ENCODE measurements at regions not wholly inside any gene's neighbourhood (a gene's known extent, or its start where the extent isn't known, plus 50 kb on each side); places are given as distances from the start of the nearest gene placed in this dataset.

- DNase-seq (ENCODE audit: low spot score) = peak; percentile 26
- Histone ChIP-seq H3K27ac (ENCODE audit: low read depth in 1 of 2, low read length in 2 of 2) (no peak overlapping the region), H3K27me3 (ENCODE audit: control insufficient read depth in 4 of 4, insufficient read depth in 4 of 4, low read length in 3 of 4) (no peaks in the 10 kb centered on the region), H3K4me3 (ENCODE audit: low read depth in 1 of 3, low read length in 3 of 3) (no peak overlapping the region), H3K4me1 (ENCODE audit: control insufficient read depth in 4 of 4, insufficient read depth in 4 of 4, low read length in 3 of 4) (no peaks in the 10 kb centered on the region), H3K9ac (ENCODE audit: low read depth in 1 of 2, low read length in 2 of 2) (no peak overlapping the region), H3K36me3 (ENCODE audit: control insufficient read depth in 4 of 4, insufficient read depth in 3 of 4, low read depth in 1 of 4, low read length in 3 of 4) (no peaks in the 10 kb centered on the region), H3K9me3 (ENCODE audit: control insufficient read depth in 4 of 4, low read length in 3 of 4) (no peaks in the 10 kb centered on the region)
- TF ChIP-seq YY1 (IDR thresholded peaks at IDR 0.05) (no peak), CTCF (IDR thresholded peaks at IDR 0.05; ENCODE audit: low read depth, low read length, missing input control) (no peak), ATF3 (IDR thresholded peaks at IDR 0.05) (no peak), FOXA2 (IDR thresholded peaks at IDR 0.05) (no peak), REST (IDR thresholded peaks at IDR 0.05) (no peak), RAD21 (IDR thresholded peaks at IDR 0.05) (no peak), GABPA (IDR thresholded peaks at IDR 0.05 in 1 of 2, conservative IDR thresholded peaks at IDR 0.05 in 1 of 2) (no peak), TAF1 (conservative IDR thresholded peaks at IDR 0.05) (no peak), NR2F2 (IDR thresholded peaks at IDR 0.05) (no peak), RXRA (IDR thresholded peaks at IDR 0.05) (no peak), SP1 (IDR thresholded peaks at IDR 0.05) (no peak), FOXA1 (IDR thresholded peaks at IDR 0.05) (no peak)
- TF ChIP-seq, protein P1, sequence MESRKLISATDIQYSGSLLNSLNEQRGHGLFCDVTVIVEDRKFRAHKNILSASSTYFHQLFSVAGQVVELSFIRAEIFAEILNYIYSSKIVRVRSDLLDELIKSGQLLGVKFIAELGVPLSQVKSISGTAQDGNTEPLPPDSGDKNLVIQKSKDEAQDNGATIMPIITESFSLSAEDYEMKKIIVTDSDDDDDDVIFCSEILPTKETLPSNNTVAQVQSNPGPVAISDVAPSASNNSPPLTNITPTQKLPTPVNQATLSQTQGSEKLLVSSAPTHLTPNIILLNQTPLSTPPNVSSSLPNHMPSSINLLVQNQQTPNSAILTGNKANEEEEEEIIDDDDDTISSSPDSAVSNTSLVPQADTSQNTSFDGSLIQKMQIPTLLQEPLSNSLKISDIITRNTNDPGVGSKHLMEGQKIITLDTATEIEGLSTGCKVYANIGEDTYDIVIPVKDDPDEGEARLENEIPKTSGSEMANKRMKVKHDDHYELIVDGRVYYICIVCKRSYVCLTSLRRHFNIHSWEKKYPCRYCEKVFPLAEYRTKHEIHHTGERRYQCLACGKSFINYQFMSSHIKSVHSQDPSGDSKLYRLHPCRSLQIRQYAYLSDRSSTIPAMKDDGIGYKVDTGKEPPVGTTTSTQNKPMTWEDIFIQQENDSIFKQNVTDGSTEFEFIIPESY (IDR thresholded peaks at IDR 0.05) = no peak
- 82% methylated on average over 18 of the region's 18 CpGs for WGBS
These were observed 318.7 kb downstream of the TMEM121 start for GRCh38 chr14:105844810-105845724.

- Histone ChIP-seq H3K27me3 (ENCODE audit: control insufficient read depth in 4 of 4, insufficient read depth in 4 of 4, low read length in 3 of 4) (no peaks in the 10 kb centered on the region), H3K9me3 (ENCODE audit: control insufficient read depth in 4 of 4, low read length in 3 of 4) (no peaks in the 10 kb centered on the region), H3K9ac (ENCODE audit: low read depth in 1 of 2, low read length in 2 of 2) (no peak overlapping the region), H3K4me3 (ENCODE audit: low read depth in 1 of 3, low read length in 3 of 3) (no peak overlapping the region), H3K4me1 (ENCODE audit: control insufficient read depth in 4 of 4, insufficient read depth in 4 of 4, low read length in 3 of 4) (no peaks in the 10 kb centered on the region), H3K36me3 (ENCODE audit: control insufficient read depth in 4 of 4, insufficient read depth in 3 of 4, low read depth in 1 of 4, low read length in 3 of 4) (no peaks in the 10 kb centered on the region), H3K27ac (ENCODE audit: low read depth in 1 of 2, low read length in 2 of 2) (no peak overlapping the region)
- 84% methylated on average over 10 of the region's 10 CpGs for WGBS
- TF ChIP-seq HNF4A (conservative IDR thresholded peaks at IDR 0.05) = no peak
- TF ChIP-seq RAD21 (IDR thresholded peaks at IDR 0.05) = no peak
- DNase-seq (ENCODE audit: low spot score) = peak; percentile 29
These were observed 319.4 kb downstream of the TMEM121 start for GRCh38 chr14:105845725-105846309.
